H9 (cell line): ENCODE measurements at regions not wholly inside any gene's neighbourhood (a gene's known extent, or its start where the extent isn't known, plus 50 kb on each side); places are given as distances from the start of the nearest gene placed in this dataset.

Source experiments
- DNase-seq: peaks from one replicate; pipeline ENCODE4 v3.0.0-alpha.2; 2017
- H2AFZ ChIP-seq: one replicate; pipeline ENCODE4 v1.6.1; 2013; ENCODE audit warnings: mild to moderate bottlenecking, low read length, control low read depth, moderate library complexity
- H2AK5ac ChIP-seq: 2 replicates; pipeline ENCODE4 v1.6.1; 2013; ENCODE audit warnings: low read length, control low read depth, mixed read lengths; ENCODE audit not compliant: insufficient read length
- H2BK120ac ChIP-seq: one replicate; pipeline ENCODE4 v1.6.1; 2013; ENCODE audit warnings: low read depth, mild to moderate bottlenecking, low read length, control low read depth, inconsistent platforms; ENCODE audit not compliant: poor library complexity, severe bottlenecking
- H2BK12ac ChIP-seq: 2 replicates; pipeline ENCODE4 v1.6.1; 2013; ENCODE audit warnings: low read length, control low read depth, mixed read lengths, low read depth; ENCODE audit not compliant: insufficient read length
- H2BK15ac ChIP-seq: 2 replicates; pipeline ENCODE4 v1.6.1; 2013; ENCODE audit warnings: low read depth, low read length, control low read depth
- H2BK20ac ChIP-seq: one replicate; pipeline ENCODE4 v1.6.1; 2013; ENCODE audit warnings: low read depth, mild to moderate bottlenecking, low read length, control low read depth, inconsistent platforms; ENCODE audit not compliant: poor library complexity, severe bottlenecking
- H2BK5ac ChIP-seq: 2 replicates; pipeline ENCODE4 v1.6.1; 2013; ENCODE audit warnings: low read length, control low read depth, mixed read lengths; ENCODE audit not compliant: insufficient read length
- H3K14ac ChIP-seq: 2 replicates; pipeline ENCODE4 v1.6.1; 2013; ENCODE audit warnings: low read length, control low read depth; ENCODE audit not compliant: insufficient read depth
- H3K18ac ChIP-seq: 2 replicates; pipeline ENCODE4 v1.6.1; 2013; ENCODE audit warnings: low read depth, mild to moderate bottlenecking, mixed read lengths, low read length, control low read depth; ENCODE audit not compliant: insufficient read length
- H3K23ac ChIP-seq: 2 replicates; pipeline ENCODE4 v1.6.1; 2013; ENCODE audit warnings: low read length, control low read depth, mixed read lengths, low read depth; ENCODE audit not compliant: insufficient read length
- H3K23me2 ChIP-seq: 2 replicates; pipeline ENCODE4 v1.6.1; 2013; ENCODE audit warnings: low read depth, mild to moderate bottlenecking, mixed read lengths, low read length, control low read depth; ENCODE audit not compliant: insufficient read length, poor library complexity, severe bottlenecking
- H3K27ac ChIP-seq: 2 replicates; pipeline ENCODE4 v1.5.1; 2013; ENCODE audit warnings: low read length, control low read depth, mixed read lengths, low read depth; ENCODE audit not compliant: insufficient read length
- H3K27me3 ChIP-seq: 2 replicates; pipeline ENCODE4 v1.6.1; 2013; ENCODE audit warnings: low read length, control low read depth, inconsistent platforms; ENCODE audit not compliant: insufficient read depth
- H3K4ac ChIP-seq: 2 replicates; pipeline ENCODE4 v1.6.1; 2013; ENCODE audit warnings: low read depth, mild to moderate bottlenecking, control low read depth, inconsistent platforms, low read length, moderate library complexity
- H3K4me1 ChIP-seq: 2 replicates; pipeline ENCODE4 v1.6.1; 2013; ENCODE audit warnings: low read length, control low read depth, inconsistent platforms; ENCODE audit not compliant: insufficient read depth
- H3K4me2 ChIP-seq: 2 replicates; pipeline ENCODE4 v1.6.1; 2013; ENCODE audit warnings: low read length, control low read depth, mixed read lengths; ENCODE audit not compliant: insufficient read length, insufficient read depth
- H3K56ac ChIP-seq: 2 replicates; pipeline ENCODE4 v1.6.1; 2013; ENCODE audit warnings: low read depth, mild to moderate bottlenecking, mixed read lengths, low read length, control low read depth; ENCODE audit not compliant: insufficient read length
- H3K79me1 ChIP-seq: 2 replicates; pipeline ENCODE4 v1.6.1; 2013; ENCODE audit warnings: low read depth, mild to moderate bottlenecking, moderate library complexity, low read length, control low read depth, inconsistent platforms; ENCODE audit not compliant: insufficient read depth, poor library complexity, severe bottlenecking
- H3K79me2 ChIP-seq: 2 replicates; pipeline ENCODE4 v1.6.1; 2013; ENCODE audit warnings: low read length, control low read depth, inconsistent platforms; ENCODE audit not compliant: insufficient read depth
- H3K9ac ChIP-seq: 2 replicates; pipeline ENCODE4 v1.6.1; 2013; ENCODE audit warnings: low read length, control low read depth, mixed read lengths; ENCODE audit not compliant: insufficient read length; ENCODE audit errors: extremely low read depth
- H3K9me3 ChIP-seq: one replicate; pipeline ENCODE4 v1.6.1; 2013; ENCODE audit warnings: low read depth, low read length, inconsistent platforms; ENCODE audit not compliant: control insufficient read depth
- H3T11ph ChIP-seq: one replicate; pipeline ENCODE4 v1.6.1; 2013; ENCODE audit warnings: mild to moderate bottlenecking, low read length, control low read depth, inconsistent platforms
- H4K20me1 ChIP-seq: one replicate; pipeline ENCODE4 v1.6.1; 2013; ENCODE audit not compliant: control insufficient read depth, insufficient read length, insufficient read depth
- H4K5ac ChIP-seq: 2 replicates; pipeline ENCODE4 v1.6.1; 2013; ENCODE audit warnings: low read depth, mild to moderate bottlenecking, mixed read lengths, low read length, control low read depth; ENCODE audit not compliant: insufficient read length
- H4K8ac ChIP-seq: replicated peaks from 2 replicates; pipeline ENCODE4 v1.6.1; 2013; ENCODE audit warnings: low read length, control low read depth, mixed read lengths, low read depth; ENCODE audit not compliant: insufficient read length
- H4K91ac ChIP-seq: 2 replicates; pipeline ENCODE4 v1.6.1; 2013; ENCODE audit warnings: low read depth, mild to moderate bottlenecking, moderate library complexity, mixed read lengths, low read length, control low read depth; ENCODE audit not compliant: insufficient read length
- H3K27ac Mint-ChIP-seq, 3 experiments: 2 replicates in 2 of 3; 3 replicates in 1 of 3; pipeline ENCODE4 v1.8.0; 2020 to 2021; ENCODE audit warnings: mixed read lengths in 3 of 3, mild to moderate bottlenecking in 1 of 3, moderate library complexity in 1 of 3
- H3K27me3 Mint-ChIP-seq: 2 replicates; pipeline ENCODE4 v1.8.0; 2021; ENCODE audit warnings: low read depth, mild to moderate bottlenecking, moderate library complexity, mixed read lengths
- H3K36me3 Mint-ChIP-seq, 3 experiments: 2 replicates in 2 of 3; 3 replicates in 1 of 3; pipeline ENCODE4 v1.8.0; 2020 to 2021; ENCODE audit warnings: low read depth in 3 of 3, mixed read lengths in 3 of 3; ENCODE audit not compliant: insufficient read depth in 1 of 3
- H3K4me1 Mint-ChIP-seq, 2 experiments: 2 replicates each; pipeline ENCODE4 v1.8.0; 2020; ENCODE audit warnings: mixed read lengths in 2 of 2
- H3K4me3 Mint-ChIP-seq, 2 experiments: 2 replicates in 1 of 2; 3 replicates in 1 of 2; pipeline ENCODE4 v1.8.0; 2020 to 2021; ENCODE audit warnings: mild to moderate bottlenecking in 2 of 2, mixed read lengths in 2 of 2, moderate library complexity in 1 of 2
- H3K9me3 Mint-ChIP-seq, 2 experiments: 2 replicates in 1 of 2; 3 replicates in 1 of 2; pipeline ENCODE4 v1.8.0; 2020; ENCODE audit warnings: mild to moderate bottlenecking in 2 of 2, mixed read lengths in 2 of 2, moderate library complexity in 1 of 2
- CTCF ChIP-seq: fragments of 200-600 bp; sonication (generic); conservative IDR thresholded peaks from 3 replicates; pipeline ENCODE4 v1.8.0; 2021; ENCODE audit warnings: antibody characterized with exemption, mild to moderate bottlenecking
- WGBS: extraction: QIAGEN DNeasy Blood & Tissue Kit; methylation state at CpG from one replicate; pipeline ENCODE4 v1.1.7; 2013; ENCODE audit warnings: missing lambda C conversion rate, low lambda C conversion rate, mixed read lengths; ENCODE audit not compliant: insufficient read length; ENCODE audit errors: extremely low coverage; 5-methylcytosine and 5-hydroxymethylcytosine counted together

GRCh38 chr7:84654273-84654672 is 459.7 kb upstream of the SEMA3A start:
- H3K23ac ChIP-seq = no peak overlapping the region
- no peak overlapping the region for H2AFZ ChIP-seq

More at GRCh38 chr7:84654273-84654672, 459.7 kb upstream of the SEMA3A start:
- TF ChIP-seq CTCF = no peak
- Mint-ChIP-seq H3K27me3 (no peaks in the 10 kb centered on the region), H3K27ac (no peak overlapping the region), H3K4me3 (no peak overlapping the region), H3K36me3 (no peaks in the 10 kb centered on the region), H3K4me1 (no peaks in the 10 kb centered on the region), H3K9me3 (no peaks in the 10 kb centered on the region)
- Histone ChIP-seq H3K79me2 (no peaks in the 10 kb centered on the region), H4K20me1 (no peaks in the 10 kb centered on the region), H3K56ac (no peak overlapping the region), H2AK5ac (no peak overlapping the region), H2BK15ac (no peak overlapping the region), H2BK120ac (no peak overlapping the region), H2BK20ac (no peak overlapping the region), H3K4me2 (no peak overlapping the region), H3T11ph (no peak overlapping the region), H2BK12ac (no peak overlapping the region), H4K5ac (no peak overlapping the region), H3K4me1 (no peaks in the 10 kb centered on the region), H3K9me3 (no peaks in the 10 kb centered on the region), H3K18ac (no peak overlapping the region), H3K23me2 (no peaks in the 10 kb centered on the region), H3K14ac (no peak overlapping the region), H4K91ac (no peak overlapping the region), H3K27ac (no peak overlapping the region), H3K79me1 (no peaks in the 10 kb centered on the region), H3K27me3 (no peaks in the 10 kb centered on the region), H4K8ac (no peak overlapping the region), H2BK5ac (no peak overlapping the region), H3K9ac (no peak overlapping the region), H3K4ac (no peak overlapping the region)
- no CpG with 5 or more reads among the region's 1 CpG for WGBS
- no peak for DNase-seq
